Liver (tissue), 8 donors: ENCODE measurements at regions not wholly inside any gene's neighbourhood (a gene's known extent, or its start where the extent isn't known, plus 50 kb on each side); places are given as distances from the start of the nearest gene placed in this dataset.

Source experiments
- DNase-seq: peaks from one replicate; pipeline ENCODE4 v3.0.0-alpha.2; 2017; ENCODE audit warnings: low spot score
- H3K27ac ChIP-seq, 2 donors: one replicate each; pipeline ENCODE4 v1.7.0; 2013; ENCODE audit warnings: inconsistent platforms in 2 of 2, low read length in 2 of 2, control low read depth in 1 of 2, low read depth in 1 of 2, mild to moderate bottlenecking in 1 of 2
- H3K27me3 ChIP-seq, 4 donors: one replicate each; pipeline versions ENCODE4 v1.6.1 to v1.7.0; 2013; ENCODE audit warnings: low read length in 3 of 4, inconsistent platforms in 1 of 4, mild to moderate bottlenecking in 1 of 4, moderate library complexity in 1 of 4; ENCODE audit not compliant: control insufficient read depth in 4 of 4, insufficient read depth in 4 of 4
- H3K36me3 ChIP-seq, 4 donors: one replicate each; pipeline versions ENCODE4 v1.6.1 to v1.7.0; 2013; ENCODE audit warnings: low read length in 3 of 4, mild to moderate bottlenecking in 3 of 4, low read depth in 1 of 4, moderate library complexity in 1 of 4; ENCODE audit not compliant: control insufficient read depth in 4 of 4, insufficient read depth in 3 of 4
- H3K4me1 ChIP-seq, 4 donors: one replicate each; pipeline versions ENCODE4 v1.6.1 to v1.7.0; 2013; ENCODE audit warnings: low read length in 3 of 4, mild to moderate bottlenecking in 3 of 4, moderate library complexity in 1 of 4; ENCODE audit not compliant: control insufficient read depth in 4 of 4, insufficient read depth in 4 of 4
- H3K4me3 ChIP-seq, 3 donors: one replicate each; pipeline versions ENCODE4 v1.6.1 to v1.7.0; 2013; ENCODE audit warnings: low read length in 3 of 3, control low read depth in 1 of 3, low read depth in 1 of 3, mild to moderate bottlenecking in 1 of 3
- H3K9ac ChIP-seq, 2 donors: one replicate each; pipeline ENCODE4 v1.7.0; 2013; ENCODE audit warnings: low read length in 2 of 2, mild to moderate bottlenecking in 2 of 2, moderate library complexity in 2 of 2, control low read depth in 1 of 2, low read depth in 1 of 2
- H3K9me3 ChIP-seq, 4 donors: one replicate each; pipeline versions ENCODE4 v1.6.1 to v1.7.0; 2013; ENCODE audit warnings: low read length in 3 of 4; ENCODE audit not compliant: control insufficient read depth in 4 of 4
- ATF3 ChIP-seq: IDR thresholded peaks from 2 replicates; pipeline ENCODE4 v1.6.1; 2016; ENCODE audit warnings: antibody characterized with exemption
- CTCF ChIP-seq: fragments of 150-350 bp; IDR thresholded peaks from 2 replicates; pipeline ENCODE4 v1.5.1; 2017; ENCODE audit warnings: improper control_type of control experiment, low read depth, low read length; ENCODE audit not compliant: missing input control
- EGR1 ChIP-seq, 2 donors: IDR thresholded peaks; 2 replicates each; pipeline ENCODE4 v1.6.1; 2016 to 2018; ENCODE audit warnings: antibody characterized with exemption in 2 of 2, low read depth in 2 of 2
- FOXA1 ChIP-seq: IDR thresholded peaks from 2 replicates; pipeline ENCODE4 v1.6.1; 2016; ENCODE audit warnings: antibody characterized with exemption
- FOXA2 ChIP-seq: IDR thresholded peaks from 2 replicates; pipeline ENCODE4 v1.6.1; 2016; ENCODE audit warnings: antibody characterized with exemption
- GABPA ChIP-seq, 2 donors: IDR thresholded peaks in 1 of 2; conservative IDR thresholded peaks in 1 of 2; 2 replicates each; pipeline ENCODE4 v1.6.1; 2016; ENCODE audit warnings: antibody characterized with exemption in 2 of 2, mild to moderate bottlenecking in 1 of 2, moderate library complexity in 1 of 2
- HNF4A ChIP-seq, 2 donors: conservative IDR thresholded peaks; 2 replicates each; pipeline ENCODE4 v1.6.1; 2016; ENCODE audit warnings: antibody characterized with exemption in 2 of 2, mild to moderate bottlenecking in 2 of 2
- HNF4G ChIP-seq: IDR thresholded peaks from 2 replicates; pipeline ENCODE4 v1.6.1; 2016; ENCODE audit warnings: antibody characterized with exemption
- JUND ChIP-seq, 2 donors: IDR thresholded peaks; 2 replicates each; pipeline ENCODE4 v1.6.1; 2016; ENCODE audit warnings: antibody characterized with exemption in 2 of 2
- MAX ChIP-seq: IDR thresholded peaks from 2 replicates; pipeline ENCODE4 v1.6.1; 2016; ENCODE audit warnings: antibody characterized with exemption
- NR2F2 ChIP-seq: IDR thresholded peaks from 2 replicates; pipeline ENCODE4 v1.6.1; 2016; ENCODE audit warnings: antibody characterized with exemption
- RAD21 ChIP-seq, 2 donors: IDR thresholded peaks; 2 replicates each; pipeline ENCODE4 v1.6.1; 2016; ENCODE audit warnings: antibody characterized with exemption in 2 of 2, mild to moderate bottlenecking in 2 of 2
- REST ChIP-seq: IDR thresholded peaks from 2 replicates; pipeline ENCODE4 v1.6.1; 2016; ENCODE audit warnings: antibody characterized with exemption, mild to moderate bottlenecking
- RXRA ChIP-seq, 2 donors: IDR thresholded peaks; 2 replicates each; pipeline ENCODE4 v1.6.1; 2017 to 2018; ENCODE audit warnings: antibody characterized with exemption in 2 of 2, mild to moderate bottlenecking in 1 of 2
- SP1 ChIP-seq: IDR thresholded peaks from 2 replicates; pipeline ENCODE4 v1.6.1; 2018; ENCODE audit warnings: antibody characterized with exemption, mild to moderate bottlenecking
- TAF1 ChIP-seq: conservative IDR thresholded peaks from 2 replicates; pipeline ENCODE4 v1.6.1; 2016; ENCODE audit warnings: antibody characterized with exemption, mild to moderate bottlenecking
- YY1 ChIP-seq: IDR thresholded peaks from 2 replicates; pipeline ENCODE4 v1.6.1; 2016; ENCODE audit warnings: antibody characterized with exemption, mild to moderate bottlenecking
- ZBTB33 ChIP-seq: IDR thresholded peaks from 2 replicates; pipeline ENCODE4 v1.6.1; 2016; ENCODE audit warnings: antibody characterized with exemption
- WGBS: extraction: QIAGEN DNeasy Blood & Tissue Kit; methylation state at CpG from one replicate; pipeline ENCODE4 v1.1.7; 2013; 5-methylcytosine and 5-hydroxymethylcytosine counted together
- donor health status: healthy.
- donor health status: healthy.
- donor health status: healthy.
- donor health status: healthy.
- donor health status: healthy.

- no peaks in the 10 kb centered on the region for H3K27me3 ChIP-seq
- H3K9me3 ChIP-seq = peaks cover 0 to 4% (median 0%) of the 10 kb centered on the region in 4 donors
- no peak for DNase-seq
- no peak for TF ChIP-seq NR2F2
- TF ChIP-seq ATF3 = no peak
- no peak for TF ChIP-seq SP1
- TF ChIP-seq CTCF = no peak
- no peak for TF ChIP-seq ZBTB33
- no peak for TF ChIP-seq TAF1
- TF ChIP-seq FOXA1 = no peak
- TF ChIP-seq GABPA (IDR thresholded peaks at IDR 0.05 in 1 of 2, conservative IDR thresholded peaks at IDR 0.05 in 1 of 2) = no peak
- no peak for TF ChIP-seq HNF4A (conservative IDR thresholded peaks at IDR 0.05)
- TF ChIP-seq EGR1 (IDR thresholded peaks at IDR 0.05; ENCODE audit: low read depth in 2 of 2) = no peak
- no peaks in the 10 kb centered on the region for H3K4me1 ChIP-seq
- 95% methylated on average over 2 of the region's 2 CpGs for WGBS
- H3K4me3 ChIP-seq = no peak overlapping the region
- no peak overlapping the region for H3K27ac ChIP-seq
- H3K36me3 ChIP-seq = no peaks in the 10 kb centered on the region
- H3K9ac ChIP-seq = no peak overlapping the region
Measured at GRCh38 chr3:175989161-175989560, 1130.0 kb downstream of the NAALADL2 start.

GRCh38 chr3:175988401-175988800 is 1129.3 kb downstream of the NAALADL2 start:
- WGBS = 73% methylated on average over 1 of the region's 1 CpG
- DNase-seq = no peak
- H3K27ac ChIP-seq = no peak overlapping the region
- H3K9ac ChIP-seq = no peak overlapping the region
- H3K9me3 ChIP-seq = peaks cover 0 to 3% (median 0%) of the 10 kb centered on the region in 4 donors
- H3K4me1 ChIP-seq = no peaks in the 10 kb centered on the region
- H3K4me3 ChIP-seq = no peak overlapping the region
- no peaks in the 10 kb centered on the region for H3K27me3 ChIP-seq
- H3K36me3 ChIP-seq = no peaks in the 10 kb centered on the region
- TF ChIP-seq RAD21 (IDR thresholded peaks at IDR 0.05) = no peak
- TF ChIP-seq GABPA (IDR thresholded peaks at IDR 0.05 in 1 of 2, conservative IDR thresholded peaks at IDR 0.05 in 1 of 2) = no peak
- no peak for TF ChIP-seq HNF4G
- no peak for TF ChIP-seq RXRA (IDR thresholded peaks at IDR 0.05)
- no peak for TF ChIP-seq YY1
- no peak for TF ChIP-seq ATF3
- TF ChIP-seq HNF4A (conservative IDR thresholded peaks at IDR 0.05) = no peak
- TF ChIP-seq SP1 = no peak

GRCh38 chr3:175985781-175986180 is 1126.6 kb downstream of the NAALADL2 start:
- Histone ChIP-seq H3K9me3 (peaks cover 0 to 3% (median 0%) of the 10 kb centered on the region in 4 donors), H3K4me1 (no peaks in the 10 kb centered on the region), H3K9ac (no peak overlapping the region), H3K4me3 (no peak overlapping the region), H3K27ac (no peak overlapping the region), H3K27me3 (no peaks in the 10 kb centered on the region), H3K36me3 (no peaks in the 10 kb centered on the region)
- no peak for DNase-seq
- WGBS = 56% methylated on average over 1 of the region's 1 CpG
- TF ChIP-seq FOXA2 (no peak), REST (no peak), YY1 (no peak), TAF1 (no peak), EGR1 (IDR thresholded peaks at IDR 0.05; ENCODE audit: low read depth in 2 of 2) (no peak), ATF3 (no peak), RAD21 (IDR thresholded peaks at IDR 0.05) (no peak), SP1 (no peak), NR2F2 (no peak), FOXA1 (no peak), HNF4A (conservative IDR thresholded peaks at IDR 0.05) (no peak), HNF4G (no peak), RXRA (IDR thresholded peaks at IDR 0.05) (no peak), JUND (IDR thresholded peaks at IDR 0.05) (no peak), MAX (no peak)
